ENCODE measurements at regions not wholly inside any gene's neighbourhood (a gene's known extent, or its start where the extent isn't known, plus 50 kb on each side); places are given as distances from the start of the nearest gene placed in this dataset.

DNA sequence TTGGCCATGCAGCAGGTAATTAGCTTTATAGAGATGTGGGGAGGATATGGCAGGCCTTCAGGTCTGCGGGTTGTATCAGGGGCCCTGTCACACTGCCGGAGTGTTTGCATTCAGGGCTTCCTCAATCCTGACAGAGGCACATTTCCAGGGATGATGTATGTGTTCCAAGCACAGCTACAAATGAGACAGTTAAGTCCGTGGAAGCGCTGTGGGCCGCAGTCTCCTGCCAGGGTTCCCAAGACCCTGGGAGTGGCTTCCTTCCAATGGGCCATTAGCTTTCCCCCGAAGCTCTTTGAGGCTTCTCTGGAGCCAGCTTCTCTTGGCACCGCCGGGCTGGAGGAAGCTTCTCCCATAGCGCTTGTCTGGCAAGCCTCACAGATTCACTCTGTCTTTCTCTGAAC lies 1524.7 kb upstream of the TMEM132C start:
- Histone ChIP-seq H2AFZ (ENCODE audit: control insufficient read depth, low read depth, low read length) (no peak overlapping the region), H3K27ac (ENCODE audit: control insufficient read depth, insufficient read depth) (no peak overlapping the region), H3K9ac (ENCODE audit: control insufficient read depth, insufficient read depth, low read length) (no peak overlapping the region), H4K20me1 (ENCODE audit: control insufficient read depth, insufficient read depth) (no peaks in the 10 kb centered on the region), H3K79me2 (ENCODE audit: control insufficient read depth, insufficient read depth, low read length) (no peaks in the 10 kb centered on the region), H3K36me3 (ENCODE audit: control insufficient read depth in 2 of 2, insufficient read depth in 2 of 2, low read length in 1 of 2) (no peaks in the 10 kb centered on the region), H3K4me1 (ENCODE audit: control insufficient read depth, insufficient read depth, low read length) (no peaks in the 10 kb centered on the region), H3K9me3 (replicated peaks; ENCODE audit: control insufficient read depth, insufficient read depth, low read length) (no peaks in the 10 kb centered on the region; the same call in 2 of the 3 replicates), H3K4me2 (ENCODE audit: control insufficient read depth, insufficient read depth) (no peak overlapping the region), H3K27me3 (replicated peaks in 1 of 2; ENCODE audit: control insufficient read depth in 2 of 2, insufficient read depth in 2 of 2, low read length in 1 of 2) (no peaks in the 10 kb centered on the region), H3K4me3 (no peak overlapping the region)
- no peak for TF ChIP-seq PML (IDR thresholded peaks at IDR 0.05; ENCODE audit: low read length)
- TF ChIP-seq, protein P1, sequence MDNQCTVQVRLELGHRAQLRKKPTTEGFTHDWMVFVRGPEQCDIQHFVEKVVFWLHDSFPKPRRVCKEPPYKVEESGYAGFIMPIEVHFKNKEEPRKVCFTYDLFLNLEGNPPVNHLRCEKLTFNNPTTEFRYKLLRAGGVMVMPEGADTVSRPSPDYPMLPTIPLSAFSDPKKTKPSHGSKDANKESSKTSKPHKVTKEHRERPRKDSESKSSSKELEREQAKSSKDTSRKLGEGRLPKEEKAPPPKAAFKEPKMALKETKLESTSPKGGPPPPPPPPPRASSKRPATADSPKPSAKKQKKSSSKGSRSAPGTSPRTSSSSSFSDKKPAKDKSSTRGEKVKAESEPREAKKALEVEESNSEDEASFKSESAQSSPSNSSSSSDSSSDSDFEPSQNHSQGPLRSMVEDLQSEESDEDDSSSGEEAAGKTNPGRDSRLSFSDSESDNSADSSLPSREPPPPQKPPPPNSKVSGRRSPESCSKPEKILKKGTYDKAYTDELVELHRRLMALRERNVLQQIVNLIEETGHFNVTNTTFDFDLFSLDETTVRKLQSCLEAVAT (IDR thresholded peaks at IDR 0.05): no peak
- TF ChIP-seq RAD51 (IDR thresholded peaks at IDR 0.05): no peak
- TF ChIP-seq NFYA (IDR thresholded peaks at IDR 0.05; ENCODE audit: borderline replicate concordance, low read depth, low read length): no peak
- no peak for TF ChIP-seq BACH1 (IDR thresholded peaks at IDR 0.05; ENCODE audit: borderline replicate concordance)
- TF ChIP-seq TCF7 (IDR thresholded peaks at IDR 0.05; ENCODE audit: borderline replicate concordance): no peak
- no peak for TF ChIP-seq NRF1 (conservative IDR thresholded peaks at IDR 0.05; ENCODE audit: low read depth, low read length)
- TF ChIP-seq, protein P2, sequence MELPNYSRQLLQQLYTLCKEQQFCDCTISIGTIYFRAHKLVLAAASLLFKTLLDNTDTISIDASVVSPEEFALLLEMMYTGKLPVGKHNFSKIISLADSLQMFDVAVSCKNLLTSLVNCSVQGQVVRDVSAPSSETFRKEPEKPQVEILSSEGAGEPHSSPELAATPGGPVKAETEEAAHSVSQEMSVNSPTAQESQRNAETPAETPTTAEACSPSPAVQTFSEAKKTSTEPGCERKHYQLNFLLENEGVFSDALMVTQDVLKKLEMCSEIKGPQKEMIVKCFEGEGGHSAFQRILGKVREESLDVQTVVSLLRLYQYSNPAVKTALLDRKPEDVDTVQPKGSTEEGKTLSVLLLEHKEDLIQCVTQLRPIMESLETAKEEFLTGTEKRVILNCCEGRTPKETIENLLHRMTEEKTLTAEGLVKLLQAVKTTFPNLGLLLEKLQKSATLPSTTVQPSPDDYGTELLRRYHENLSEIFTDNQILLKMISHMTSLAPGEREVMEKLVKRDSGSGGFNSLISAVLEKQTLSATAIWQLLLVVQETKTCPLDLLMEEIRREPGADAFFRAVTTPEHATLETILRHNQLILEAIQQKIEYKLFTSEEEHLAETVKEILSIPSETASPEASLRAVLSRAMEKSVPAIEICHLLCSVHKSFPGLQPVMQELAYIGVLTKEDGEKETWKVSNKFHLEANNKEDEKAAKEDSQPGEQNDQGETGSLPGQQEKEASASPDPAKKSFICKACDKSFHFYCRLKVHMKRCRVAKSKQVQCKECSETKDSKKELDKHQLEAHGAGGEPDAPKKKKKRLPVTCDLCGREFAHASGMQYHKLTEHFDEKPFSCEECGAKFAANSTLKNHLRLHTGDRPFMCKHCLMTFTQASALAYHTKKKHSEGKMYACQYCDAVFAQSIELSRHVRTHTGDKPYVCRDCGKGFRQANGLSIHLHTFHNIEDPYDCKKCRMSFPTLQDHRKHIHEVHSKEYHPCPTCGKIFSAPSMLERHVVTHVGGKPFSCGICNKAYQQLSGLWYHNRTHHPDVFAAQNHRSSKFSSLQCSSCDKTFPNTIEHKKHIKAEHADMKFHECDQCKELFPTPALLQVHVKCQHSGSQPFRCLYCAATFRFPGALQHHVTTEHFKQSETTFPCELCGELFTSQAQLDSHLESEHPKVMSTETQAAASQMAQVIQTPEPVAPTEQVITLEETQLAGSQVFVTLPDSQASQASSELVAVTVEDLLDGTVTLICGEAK (IDR thresholded peaks at IDR 0.05; ENCODE audit: borderline replicate concordance): no peak
- no peak for TF ChIP-seq ZNF274 (IDR thresholded peaks at IDR 0.05; ENCODE audit: insufficient read depth, insufficient read length)
- no peak for TF ChIP-seq ZSCAN29 (IDR thresholded peaks at IDR 0.05)
- SMC1A ChIA-PET (ENCODE audit: uncharacterized antibody, unreplicated experiment): no interaction called here
- POLR2A ChIA-PET: no interaction called here
- DNase-seq (ENCODE audit: low read depth, low spot score) (no peak), ATAC-seq (no peak), FAIRE-seq (no peak)
- intact Hi-C loops (cut with micrococcal nuclease; ENCODE audit: unreplicated experiment): no loop called here
- CTCF ChIA-PET: no interaction called here
- no TSS peak for BruUV-seq (replicated peaks)
- RAD21 ChIA-PET (ENCODE audit: unreplicated experiment): no interaction called here
- in situ Hi-C loops (cut with MboI): no loop called here
- WGBS (ENCODE audit: insufficient coverage, insufficient replicate concordance, low lambda C conversion rate, missing lambda C conversion rate): 75% methylated on average over 9 of the region's 9 CpGs
